ENCODE measurements at regions not wholly inside any gene's neighbourhood (a gene's known extent, or its start where the extent isn't known, plus 50 kb on each side); places are given as distances from the start of the nearest gene placed in this dataset.

DNA sequence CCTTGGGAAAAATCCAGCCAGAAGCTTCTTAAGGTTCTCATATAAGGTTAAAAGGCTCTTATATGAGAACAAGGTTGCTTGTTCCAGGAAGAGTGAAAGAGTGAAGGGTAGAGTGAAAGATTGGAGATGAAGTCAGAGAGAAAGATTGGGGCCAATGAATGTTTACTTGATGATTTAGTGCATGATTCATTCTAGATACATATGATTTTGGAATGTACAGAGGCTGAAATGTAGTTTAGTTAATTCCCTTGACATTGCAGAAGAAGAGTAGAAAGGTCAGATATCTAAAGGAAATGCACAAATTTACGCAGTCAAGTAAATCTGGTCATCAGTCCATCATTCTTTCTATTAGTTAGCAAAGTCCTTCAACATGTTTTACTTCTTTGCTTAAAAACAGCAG is 619.8 kb upstream of the ZNF717 start:
- TF ChIP-seq CTCF (IDR thresholded peaks at IDR 0.05), result no peak
- TF ChIP-seq POLR2A (IDR thresholded peaks at IDR 0.05), result no peak

All from lower leg skin (tissue), 3 donors.